HEK293 (cell line): ENCODE measurements at regions not wholly inside any gene's neighbourhood (a gene's known extent, or its start where the extent isn't known, plus 50 kb on each side); places are given as distances from the start of the nearest gene placed in this dataset.
A peak's percentile ranks its signal among the peaks of the same experiment; 100 is the strongest.

ENCODE experiments used
- CTCF ChIA-PET: fragments of 350-600 bp; formaldehyde crosslinking; extraction: SDS; loops from one replicate; lab custom pipeline; 2021; ENCODE audit warnings: antibody characterized with exemption; lab: Yijun Ruan, JAX
- POLR2A ChIA-PET: fragments of 300-600 bp; formaldehyde crosslinking; extraction: SDS; loops from one replicate; lab custom pipeline; 2020; ENCODE audit warnings: antibody characterized with exemption, inconsistent platforms; lab: Yijun Ruan, JAX
- H3K27ac ChIP-seq: fragments of 200-500 bp; sonication (Bioruptor generic); 2 replicates; pipeline ENCODE4 v1.5.1; 2014; ENCODE audit warnings: low read depth, low read length, control low read depth, inconsistent platforms; ENCODE audit errors: extremely low read depth
- H3K36me3 ChIP-seq, 2 experiments: fragments of 200-500 bp in 1 of 2; sonication (Bioruptor generic) in 1 of 2; 1 replicate in 1 of 2; 2 replicates in 1 of 2; pipeline ENCODE4 v1.5.1; 2014 to 2017; ENCODE audit warnings: inconsistent platforms in 2 of 2, low read length in 2 of 2; ENCODE audit not compliant: control insufficient read depth in 2 of 2, insufficient read depth in 1 of 2
- H3K4me1 ChIP-seq: fragments of 200-500 bp; sonication (Bioruptor generic); 2 replicates; pipeline ENCODE4 v1.5.1; 2014; ENCODE audit warnings: mild to moderate bottlenecking, low read length, inconsistent platforms; ENCODE audit not compliant: control insufficient read depth, insufficient read depth
- H3K4me3 ChIP-seq: 2 replicates; pipeline ENCODE4 v1.5.1; 2011; ENCODE audit warnings: low read depth, mild to moderate bottlenecking, control low read depth, low read length, moderate library complexity
- H3K9me3 ChIP-seq: fragments of 200-500 bp; sonication (Bioruptor generic); 2 replicates; pipeline ENCODE4 v1.5.1; 2014; ENCODE audit warnings: low read depth, low read length, inconsistent platforms; ENCODE audit not compliant: control insufficient read depth, insufficient read depth
- EGR2 ChIP-seq: fragments of 450-650 bp; formaldehyde crosslinking; IDR thresholded peaks from 2 replicates; pipeline ENCODE4 v1.5.1; 2016; ENCODE audit warnings: low read depth, missing biosample characterization, missing genetic modification characterization
- MYNN ChIP-seq: fragments of 450-650 bp; formaldehyde crosslinking; IDR thresholded peaks from 2 replicates; pipeline ENCODE4 v1.5.1; 2016; ENCODE audit warnings: missing biosample characterization, missing genetic modification characterization, borderline replicate concordance
- OSR2 ChIP-seq: fragments of 450-650 bp; formaldehyde crosslinking; IDR thresholded peaks from 2 replicates; pipeline ENCODE4 v1.5.1; 2016; ENCODE audit warnings: missing biosample characterization, missing genetic modification characterization
- OVOL3 ChIP-seq: fragments of 450-650 bp; formaldehyde crosslinking; IDR thresholded peaks from 2 replicates; pipeline ENCODE4 v1.5.1; 2016; ENCODE audit warnings: missing biosample characterization, missing genetic modification characterization
- PRDM10 ChIP-seq: fragments of 450-650 bp; formaldehyde crosslinking; IDR thresholded peaks from 2 replicates; pipeline ENCODE4 v1.5.1; 2016; ENCODE audit warnings: missing biosample characterization, missing genetic modification characterization
- SETDB1 ChIP-seq: IDR thresholded peaks from one replicate; pipeline ENCODE4 v1.6.1; 2017; ENCODE audit warnings: mild to moderate bottlenecking, low read length, moderate library complexity, mixed read lengths; ENCODE audit not compliant: insufficient read length
- YY1 ChIP-seq: fragments of 450-650 bp; formaldehyde crosslinking; IDR thresholded peaks from 2 replicates; pipeline ENCODE4 v1.5.1; 2018; ENCODE audit warnings: missing biosample characterization, missing genetic modification characterization
- ZBTB10 ChIP-seq: fragments of 450-650 bp; formaldehyde crosslinking; IDR thresholded peaks from 2 replicates; pipeline ENCODE4 v1.5.1; 2016; ENCODE audit warnings: missing biosample characterization, missing genetic modification characterization
- ZFHX2 ChIP-seq: fragments of 450-650 bp; formaldehyde crosslinking; conservative IDR thresholded peaks from 2 replicates; pipeline ENCODE4 v1.5.1; 2016; ENCODE audit warnings: missing biosample characterization, missing genetic modification characterization
- ZIC2 ChIP-seq: fragments of 450-650 bp; formaldehyde crosslinking; IDR thresholded peaks from 2 replicates; pipeline ENCODE4 v1.5.1; 2016; ENCODE audit warnings: missing biosample characterization, missing genetic modification characterization
- ZNF155 ChIP-seq: fragments of 450-650 bp; formaldehyde crosslinking; IDR thresholded peaks from 2 replicates; pipeline ENCODE4 v1.5.1; 2016; ENCODE audit warnings: missing biosample characterization, missing genetic modification characterization
- ZNF239 ChIP-seq: fragments of 450-650 bp; formaldehyde crosslinking; IDR thresholded peaks from 2 replicates; pipeline ENCODE4 v1.5.1; 2016; ENCODE audit warnings: missing biosample characterization, missing genetic modification characterization
- ZNF521 ChIP-seq: fragments of 450-650 bp; formaldehyde crosslinking; IDR thresholded peaks from 2 replicates; pipeline ENCODE4 v1.5.1; 2017; ENCODE audit warnings: missing biosample characterization, mild to moderate bottlenecking, missing genetic modification characterization
- ZNF600 ChIP-seq: fragments of 450-650 bp; formaldehyde crosslinking; IDR thresholded peaks from 2 replicates; pipeline ENCODE4 v1.5.1; 2016; ENCODE audit warnings: missing biosample characterization, missing genetic modification characterization
- ZNF626 ChIP-seq: fragments of 450-650 bp; sonication (Bioruptor Pico); formaldehyde crosslinking; IDR thresholded peaks from 2 replicates; pipeline ENCODE4 v1.5.1; 2018; ENCODE audit warnings: missing biosample characterization, missing genetic modification characterization, inconsistent platforms
- ZNF792 ChIP-seq: fragments of 450-650 bp; formaldehyde crosslinking; IDR thresholded peaks from 2 replicates; pipeline ENCODE4 v1.5.1; 2016; ENCODE audit warnings: missing biosample characterization, missing genetic modification characterization
- TF ChIP-seq, protein P1 (sequence below): fragments of 450-650 bp; formaldehyde crosslinking; IDR thresholded peaks from 2 replicates; pipeline ENCODE4 v1.5.1; 2016; ENCODE audit warnings: missing biosample characterization, missing genetic modification characterization

DNA sequence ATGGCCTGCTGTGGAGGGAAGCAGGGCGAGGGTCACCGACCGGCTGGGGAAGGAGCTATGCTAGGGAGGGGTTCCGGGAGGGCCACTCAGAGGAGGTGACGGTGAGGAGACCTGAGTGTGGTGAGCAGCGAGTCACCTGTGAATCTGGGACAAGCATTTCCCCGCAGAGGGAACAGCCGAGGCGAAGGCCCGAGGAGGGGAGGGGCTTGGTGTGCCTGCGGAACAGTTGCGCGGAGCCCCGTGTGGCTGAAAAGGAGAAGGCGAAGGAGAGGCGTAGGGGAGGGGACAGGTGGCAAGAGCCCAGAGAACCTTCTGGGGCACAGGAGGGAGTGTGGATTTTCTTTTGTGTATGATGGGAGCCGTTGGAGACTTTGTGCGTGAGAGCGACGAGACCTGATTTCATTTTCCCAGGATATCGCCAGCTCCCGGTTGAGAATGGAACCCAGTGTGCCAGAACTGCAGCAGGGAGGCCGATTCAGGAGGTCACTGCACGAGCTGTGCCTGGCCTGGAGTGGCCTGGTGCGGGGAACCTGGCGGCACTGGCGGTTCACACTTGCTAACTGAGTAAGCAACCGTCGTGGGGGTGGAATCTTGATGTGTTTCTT, 117.7 kb upstream of the ZNF507 start:
- no peak for TF ChIP-seq ZNF155 (tag by site-specific recombination)
- TF ChIP-seq PRDM10 (tag by site-specific recombination): no peak
- TF ChIP-seq ZNF792: no peak
- TF ChIP-seq OSR2: no peak
- no peak for TF ChIP-seq ZNF626 (tag by site-specific recombination)
- no peak for TF ChIP-seq MYNN (tag by site-specific recombination)
- TF ChIP-seq ZIC2: no peak
- TF ChIP-seq SETDB1: no peak
- TF ChIP-seq YY1 (tag by site-specific recombination): no peak
- TF ChIP-seq ZBTB10: no peak
- TF ChIP-seq ZNF239 (tag by site-specific recombination): no peak
- TF ChIP-seq ZNF521 (tag by site-specific recombination): no peak
- TF ChIP-seq, all 188 proteins: peak for 0
- H3K9me3 ChIP-seq: no peaks in the 10 kb centered on the region
- H3K4me3 ChIP-seq: no peak overlapping the region
- ChIA-PET POLR2A (no interaction called here), CTCF (interaction anchor here (0.7 to 1.2 kb wide), 6 partner anchors 22 to 1545 kb away, joined by 3 read pairs; no protein-coding TSS in a partner anchor)
- H3K27ac ChIP-seq: no peak overlapping the region
- no peaks in the 10 kb centered on the region for H3K36me3 ChIP-seq
- H3K4me1 ChIP-seq: peaks cover 3% of the 10 kb centered on the region

DNA sequence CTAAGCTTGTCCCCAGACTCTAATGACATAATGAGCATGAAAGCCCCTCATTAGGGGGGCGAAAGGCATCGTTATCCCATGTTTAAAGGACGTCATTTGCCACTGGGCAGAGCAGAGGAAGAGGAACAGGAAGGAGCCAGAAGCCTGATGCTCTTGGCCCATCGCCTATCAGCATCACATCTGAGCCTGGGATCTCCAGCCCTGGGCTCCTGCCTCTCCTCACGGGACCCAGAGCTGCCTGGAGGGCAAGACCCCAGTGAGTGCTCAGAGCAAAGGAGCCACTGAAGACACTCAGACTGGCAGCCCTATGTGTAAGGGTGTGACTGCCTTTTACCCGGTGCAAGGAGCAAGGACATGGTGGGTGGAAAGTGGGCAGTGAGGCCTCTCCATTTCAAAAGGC, 115.0 kb upstream of the ZNF507 start:
- Histone ChIP-seq H3K4me3 (no peak overlapping the region), H3K27ac (no peak overlapping the region), H3K36me3 (no peaks in the 10 kb centered on the region), H3K9me3 (no peaks in the 10 kb centered on the region), H3K4me1 (peaks cover 6% of the 10 kb centered on the region; the same call in 1 of the 2 replicates)
- CTCF ChIA-PET: interaction anchor here (0.6 kb wide), 1 partner anchor 1564 kb away, joined by 4 read pairs; no protein-coding TSS in a partner anchor
- POLR2A ChIA-PET: no interaction called here
- TF ChIP-seq OVOL3 (tag by site-specific recombination): no peak
- peak; percentile 26; the same call in 1 of the 2 replicates for TF ChIP-seq ZFHX2 (tag by site-specific recombination)

DNA sequence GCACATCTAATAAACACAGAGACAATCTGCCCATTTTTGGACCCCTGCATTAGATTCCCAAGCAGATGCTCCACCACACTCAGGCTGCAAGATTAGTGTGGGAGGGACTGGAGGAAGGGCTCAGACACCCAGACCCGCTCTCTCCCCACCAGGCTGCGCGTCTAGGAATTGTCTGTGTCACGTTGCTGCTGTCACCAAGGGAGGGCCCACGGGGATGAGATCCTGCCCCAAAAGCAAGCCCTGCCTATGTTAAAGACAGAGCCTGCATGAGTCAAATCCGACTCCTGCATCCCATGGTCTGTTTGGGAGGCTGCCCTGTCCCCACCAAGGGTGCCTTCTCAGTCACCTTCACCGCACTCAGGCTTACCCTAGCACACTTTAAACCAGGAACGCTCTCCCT, 114.4 kb upstream of the ZNF507 start:
- TF ChIP-seq ZNF600 (tag by site-specific recombination) (0 out of 2 replicates have a peak, but pooled peaks have one; percentile 37), EGR2 (tag by site-specific recombination) (0 out of 2 replicates have a peak, but pooled peaks have one; percentile 3)
- TF ChIP-seq, protein P1, sequence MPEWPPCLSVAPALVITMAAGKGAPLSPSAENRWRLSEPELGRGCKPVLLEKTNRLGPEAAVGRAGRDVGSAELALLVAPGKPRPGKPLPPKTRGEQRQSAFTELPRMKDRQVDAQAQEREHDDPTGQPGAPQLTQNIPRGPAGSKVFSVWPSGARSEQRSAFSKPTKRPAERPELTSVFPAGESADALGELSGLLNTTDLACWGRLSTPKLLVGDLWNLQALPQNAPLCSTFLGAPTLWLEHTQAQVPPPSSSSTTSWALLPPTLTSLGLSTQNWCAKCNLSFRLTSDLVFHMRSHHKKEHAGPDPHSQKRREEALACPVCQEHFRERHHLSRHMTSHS (tag by site-specific recombination): no peak
- CTCF ChIA-PET: interaction anchor here (0.6 to 0.9 kb wide), 2 partner anchors 75 to 109 kb away, joined by 3 read pairs; no protein-coding TSS in a partner anchor
- H3K27ac ChIP-seq: no peak overlapping the region
- H3K9me3 ChIP-seq: no peaks in the 10 kb centered on the region
- POLR2A ChIA-PET: no interaction called here
- no peaks in the 10 kb centered on the region for H3K36me3 ChIP-seq
- peaks cover 6% of the 10 kb centered on the region; the same call in 1 of the 2 replicates for H3K4me1 ChIP-seq
- H3K4me3 ChIP-seq: no peak overlapping the region
